Endothelial cell of umbilical vein (primary cell): ENCODE measurements at regions not wholly inside any gene's neighbourhood (a gene's known extent, or its start where the extent isn't known, plus 50 kb on each side); places are given as distances from the start of the nearest gene placed in this dataset.

Experiments
- EZH2 ChIP-seq: IDR thresholded peaks from 2 replicates; pipeline ENCODE4 v1.6.1; 2012; ENCODE audit warnings: borderline replicate concordance, low read depth, mild to moderate bottlenecking, moderate library complexity, low read length, inconsistent platforms; ENCODE audit not compliant: severe bottlenecking
- POLR2A ChIP-seq: IDR thresholded peaks from 2 replicates; pipeline ENCODE4 v1.6.1; 2012; ENCODE audit warnings: low read depth, mild to moderate bottlenecking, control low read depth, low read length
- POLR2AphosphoS5 ChIP-seq: IDR thresholded peaks from 2 replicates; pipeline ENCODE4 v1.6.1; 2012; ENCODE audit warnings: low read depth, mild to moderate bottlenecking, control low read depth, low read length, moderate library complexity; ENCODE audit not compliant: insufficient read depth
- TF ChIP-seq, protein P1 (sequence below), 2 donors: IDR thresholded peaks; 1 replicate in 1 of 2; 2 replicates in 1 of 2; pipeline ENCODE4 v1.5.1; 2011; ENCODE audit warnings: low read length in 2 of 2, mild to moderate bottlenecking in 2 of 2, moderate library complexity in 2 of 2, control low read depth in 1 of 2, inconsistent platforms in 1 of 2, low read depth in 1 of 2; ENCODE audit not compliant: insufficient read depth in 1 of 2; ENCODE audit errors: extremely low read depth in 1 of 2

DNA sequence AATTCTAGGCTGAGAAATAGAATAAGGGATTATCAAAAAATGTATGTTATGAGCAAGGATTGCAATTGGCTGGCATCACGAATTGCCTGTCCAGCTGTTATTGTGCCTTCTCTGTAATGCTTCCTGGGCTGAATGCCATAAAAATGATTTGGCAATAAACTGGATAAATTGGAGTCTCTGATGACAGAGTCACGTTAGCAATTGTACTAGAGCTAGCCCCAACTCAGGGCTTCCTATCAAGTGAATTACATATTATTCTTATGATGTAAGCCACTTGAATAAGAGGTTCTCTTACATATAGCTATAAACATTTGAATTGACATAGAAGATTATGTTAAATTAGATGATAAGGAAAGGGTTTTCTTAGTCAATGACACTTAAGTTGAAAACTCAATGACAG, 607.5 kb upstream of the REG3G start:
- TF ChIP-seq, protein P1, sequence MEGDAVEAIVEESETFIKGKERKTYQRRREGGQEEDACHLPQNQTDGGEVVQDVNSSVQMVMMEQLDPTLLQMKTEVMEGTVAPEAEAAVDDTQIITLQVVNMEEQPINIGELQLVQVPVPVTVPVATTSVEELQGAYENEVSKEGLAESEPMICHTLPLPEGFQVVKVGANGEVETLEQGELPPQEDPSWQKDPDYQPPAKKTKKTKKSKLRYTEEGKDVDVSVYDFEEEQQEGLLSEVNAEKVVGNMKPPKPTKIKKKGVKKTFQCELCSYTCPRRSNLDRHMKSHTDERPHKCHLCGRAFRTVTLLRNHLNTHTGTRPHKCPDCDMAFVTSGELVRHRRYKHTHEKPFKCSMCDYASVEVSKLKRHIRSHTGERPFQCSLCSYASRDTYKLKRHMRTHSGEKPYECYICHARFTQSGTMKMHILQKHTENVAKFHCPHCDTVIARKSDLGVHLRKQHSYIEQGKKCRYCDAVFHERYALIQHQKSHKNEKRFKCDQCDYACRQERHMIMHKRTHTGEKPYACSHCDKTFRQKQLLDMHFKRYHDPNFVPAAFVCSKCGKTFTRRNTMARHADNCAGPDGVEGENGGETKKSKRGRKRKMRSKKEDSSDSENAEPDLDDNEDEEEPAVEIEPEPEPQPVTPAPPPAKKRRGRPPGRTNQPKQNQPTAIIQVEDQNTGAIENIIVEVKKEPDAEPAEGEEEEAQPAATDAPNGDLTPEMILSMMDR (IDR thresholded peaks at IDR 0.05; ENCODE audit: extremely low read depth in 1 of 2, insufficient read depth in 1 of 2, low read depth in 1 of 2, low read length in 2 of 2): no peak
- no peak for TF ChIP-seq POLR2A
- no peak for TF ChIP-seq EZH2
- no peak for TF ChIP-seq POLR2AphosphoS5
